ENCODE measurements at regions not wholly inside any gene's neighbourhood (a gene's known extent, or its start where the extent isn't known, plus 50 kb on each side); places are given as distances from the start of the nearest gene placed in this dataset.

GRCh38 chr14:45633220-45633984 lies 380.4 kb upstream of the MIS18BP1 start:
- Histone ChIP-seq H4K20me1 (ENCODE audit: insufficient read depth) (no peaks in the 10 kb centered on the region), H3F3A (ENCODE audit: insufficient read depth) (no peaks in the 10 kb centered on the region), H3K79me2 (ENCODE audit: insufficient read depth) (no peaks in the 10 kb centered on the region), H3K9me3 (ENCODE audit: low read depth) (peaks cover 3% of the 10 kb centered on the region), H3K4me2 (ENCODE audit: unreplicated experiment) (no peak overlapping the region), H3K36me3 (ENCODE audit: low read depth) (no peaks in the 10 kb centered on the region), H3K27me3 (replicated peaks; ENCODE audit: insufficient read depth) (no peaks in the 10 kb centered on the region), H3K4me3 (no peak overlapping the region), H3K4me1 (ENCODE audit: insufficient read depth) (no peaks in the 10 kb centered on the region), H2AFZ (no peak overlapping the region), H3K9me2 (ENCODE audit: insufficient read depth) (no peaks in the 10 kb centered on the region), H3K9ac (no peak overlapping the region), H3K27ac (no peak overlapping the region)
- in situ Hi-C loops (cut with MboI), result no loop called here
- TF ChIP-seq EZH2phosphoT487 (IDR thresholded peaks at IDR 0.05; ENCODE audit: insufficient read depth, low read depth), result no peak
- no peak for TF ChIP-seq EZH2 (IDR thresholded peaks at IDR 0.05; ENCODE audit: insufficient read depth, poor library complexity, severe bottlenecking)
- DNase-seq, result no peak
- WGBS, 2 experiments (ENCODE audit: low coverage in 1 of 2, low lambda C conversion rate in 2 of 2, missing lambda C conversion rate in 2 of 2), result 27% methylated on average over 7 of the region's 7 CpGs

GRCh38 chr14:45621731-45622130 lies 368.7 kb upstream of the MIS18BP1 start:
- no peak overlapping the region for H3K9ac ChIP-seq
- no peaks in the 10 kb centered on the region for H3K79me2 ChIP-seq (ENCODE audit: insufficient read depth)
- H3K27ac ChIP-seq, result no peak overlapping the region
- WGBS, 2 experiments (ENCODE audit: low coverage in 1 of 2, low lambda C conversion rate in 2 of 2, missing lambda C conversion rate in 2 of 2), result 2 to 4% methylated on average over 2 of the region's 2 CpGs
- no peak overlapping the region for H3K4me3 ChIP-seq
- H3K27me3 ChIP-seq (replicated peaks; ENCODE audit: insufficient read depth), result no peaks in the 10 kb centered on the region
- H2AFZ ChIP-seq, result no peak overlapping the region
- H4K20me1 ChIP-seq (ENCODE audit: insufficient read depth), result no peaks in the 10 kb centered on the region
- no peaks in the 10 kb centered on the region for H3K9me3 ChIP-seq (ENCODE audit: low read depth)
- no peak for TF ChIP-seq EZH2 (IDR thresholded peaks at IDR 0.05; ENCODE audit: insufficient read depth, poor library complexity, severe bottlenecking)
- TF ChIP-seq EZH2phosphoT487 (IDR thresholded peaks at IDR 0.05; ENCODE audit: insufficient read depth, low read depth), result no peak
- no peaks in the 10 kb centered on the region for H3K4me1 ChIP-seq (ENCODE audit: insufficient read depth)
- H3F3A ChIP-seq (ENCODE audit: insufficient read depth), result no peaks in the 10 kb centered on the region
- no peaks in the 10 kb centered on the region for H3K9me2 ChIP-seq (ENCODE audit: insufficient read depth)
- no peak overlapping the region for H3K4me2 ChIP-seq (ENCODE audit: unreplicated experiment)
- no peaks in the 10 kb centered on the region for H3K36me3 ChIP-seq (ENCODE audit: low read depth)
- no peak for DNase-seq
- in situ Hi-C loops (cut with MboI), result no loop called here

- TF ChIP-seq EZH2 (IDR thresholded peaks at IDR 0.05; ENCODE audit: insufficient read depth, poor library complexity, severe bottlenecking) (no peak), EZH2phosphoT487 (IDR thresholded peaks at IDR 0.05; ENCODE audit: insufficient read depth, low read depth) (no peak)
- Histone ChIP-seq H3K9me3 (ENCODE audit: low read depth) (no peaks in the 10 kb centered on the region), H3K79me2 (ENCODE audit: insufficient read depth) (no peaks in the 10 kb centered on the region), H3K9me2 (ENCODE audit: insufficient read depth) (no peaks in the 10 kb centered on the region), H3K27me3 (replicated peaks; ENCODE audit: insufficient read depth) (no peaks in the 10 kb centered on the region), H3K36me3 (ENCODE audit: low read depth) (no peaks in the 10 kb centered on the region), H4K20me1 (ENCODE audit: insufficient read depth) (no peaks in the 10 kb centered on the region), H3K27ac (no peak overlapping the region), H3K4me1 (ENCODE audit: insufficient read depth) (no peaks in the 10 kb centered on the region), H3K9ac (no peak overlapping the region), H2AFZ (no peak overlapping the region), H3K4me3 (no peak overlapping the region), H3K4me2 (ENCODE audit: unreplicated experiment) (no peak overlapping the region), H3F3A (ENCODE audit: insufficient read depth) (no peaks in the 10 kb centered on the region)
- 29 to 32% methylated on average over 4 of the region's 4 CpGs for WGBS, 2 experiments (ENCODE audit: low coverage in 1 of 2, low lambda C conversion rate in 2 of 2, missing lambda C conversion rate in 2 of 2)
- in situ Hi-C loops (cut with MboI), result no loop called here
- no peak for DNase-seq
These were observed 366.8 kb upstream of the MIS18BP1 start for GRCh38 chr14:45619831-45620230.

- no peaks in the 10 kb centered on the region for H3F3A ChIP-seq (ENCODE audit: insufficient read depth)
- no peak overlapping the region for H3K9ac ChIP-seq
- no peaks in the 10 kb centered on the region for H3K9me2 ChIP-seq (ENCODE audit: insufficient read depth)
- H3K4me2 ChIP-seq (ENCODE audit: unreplicated experiment), result no peak overlapping the region
- TF ChIP-seq EZH2phosphoT487 (IDR thresholded peaks at IDR 0.05; ENCODE audit: insufficient read depth, low read depth) (no peak), EZH2 (IDR thresholded peaks at IDR 0.05; ENCODE audit: insufficient read depth, poor library complexity, severe bottlenecking) (no peak)
- H3K4me1 ChIP-seq (ENCODE audit: insufficient read depth), result no peaks in the 10 kb centered on the region
- peak; percentile 27 for DNase-seq
- in situ Hi-C loops (cut with MboI), result no loop called here
- no peaks in the 10 kb centered on the region for H3K79me2 ChIP-seq (ENCODE audit: insufficient read depth)
- no peaks in the 10 kb centered on the region for H3K36me3 ChIP-seq (ENCODE audit: low read depth)
- no peak overlapping the region for H3K27ac ChIP-seq
- H3K9me3 ChIP-seq (ENCODE audit: low read depth), result no peaks in the 10 kb centered on the region
- H4K20me1 ChIP-seq (ENCODE audit: insufficient read depth), result no peaks in the 10 kb centered on the region
- H2AFZ ChIP-seq, result no peak overlapping the region
- no peaks in the 10 kb centered on the region for H3K27me3 ChIP-seq (replicated peaks; ENCODE audit: insufficient read depth)
- 0% methylated on average over 1 of the region's 1 CpG for WGBS, 2 experiments (ENCODE audit: low coverage in 1 of 2, low lambda C conversion rate in 2 of 2, missing lambda C conversion rate in 2 of 2)
- H3K4me3 ChIP-seq, result no peak overlapping the region
These were observed 357.3 kb upstream of the MIS18BP1 start for GRCh38 chr14:45610318-45610717.
